LNCAP (cell line): ENCODE measurements at regions not wholly inside any gene's neighbourhood (a gene's known extent, or its start where the extent isn't known, plus 50 kb on each side); places are given as distances from the start of the nearest gene placed in this dataset.

Experiments used
- CTCF ChIP-seq: fragments of 450-650 bp; IDR thresholded peaks from 2 replicates; pipeline ENCODE4 v1.5.1; 2017; ENCODE audit warnings: mild to moderate bottlenecking

DNA sequence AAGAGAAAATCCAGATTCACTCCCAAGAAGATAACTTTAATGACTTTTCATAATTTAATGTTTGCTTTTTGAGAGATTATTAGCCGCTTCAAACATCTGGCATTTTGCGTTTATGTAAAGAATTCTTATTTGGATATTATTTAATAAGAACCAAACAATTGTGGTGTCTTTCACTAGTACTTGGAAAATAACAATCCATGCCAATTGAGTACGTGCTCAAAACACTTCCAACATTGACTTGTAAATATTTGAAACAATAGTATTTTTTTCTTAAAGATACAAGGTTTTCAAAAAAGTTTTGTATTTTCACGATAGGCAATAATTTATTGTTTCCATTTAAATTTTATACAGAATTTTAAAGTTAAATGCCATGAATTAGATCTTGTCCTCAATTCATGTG is 498.7 kb downstream of the AMY1C start:
- no peak for TF ChIP-seq CTCF

- no peak for TF ChIP-seq CTCF
These were observed 509.8 kb downstream of the AMY1C start for GRCh38 chr1:104259481-104259880.

DNA sequence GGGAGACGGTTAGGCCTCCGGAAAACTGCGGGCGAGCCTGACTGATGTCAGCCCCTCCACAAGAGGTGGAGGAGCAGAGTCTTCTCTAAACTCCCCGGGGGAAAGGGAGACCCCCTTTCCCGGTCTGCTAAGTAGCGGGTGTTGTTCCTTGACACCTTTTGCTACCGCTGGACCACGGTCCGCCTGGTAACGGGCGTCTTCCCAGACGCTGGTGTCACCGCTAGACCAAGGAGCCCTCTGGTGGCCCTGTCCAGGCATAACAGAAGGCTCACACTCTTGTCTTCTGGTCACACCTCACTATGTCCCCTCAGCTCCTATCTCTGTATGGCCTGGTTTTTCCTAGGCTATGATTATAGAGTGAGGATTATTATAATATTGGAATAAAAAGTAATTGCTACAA is 513.4 kb downstream of the AMY1C start:
- peak; percentile 22; the same call in 1 of the 2 replicates for TF ChIP-seq CTCF

GRCh38 chr1:104264521-104264920 is 514.8 kb downstream of the AMY1C start:
- no peak for TF ChIP-seq CTCF

- TF ChIP-seq CTCF: no peak
These were observed 515.5 kb downstream of the AMY1C start for GRCh38 chr1:104265163-104265562.

- TF ChIP-seq CTCF: no peak
These were observed 516.9 kb downstream of the AMY1C start for GRCh38 chr1:104266612-104267011.

- TF ChIP-seq CTCF: no peak
These were observed 541.5 kb downstream of the AMY1C start for GRCh38 chr1:104291156-104291555.

DNA sequence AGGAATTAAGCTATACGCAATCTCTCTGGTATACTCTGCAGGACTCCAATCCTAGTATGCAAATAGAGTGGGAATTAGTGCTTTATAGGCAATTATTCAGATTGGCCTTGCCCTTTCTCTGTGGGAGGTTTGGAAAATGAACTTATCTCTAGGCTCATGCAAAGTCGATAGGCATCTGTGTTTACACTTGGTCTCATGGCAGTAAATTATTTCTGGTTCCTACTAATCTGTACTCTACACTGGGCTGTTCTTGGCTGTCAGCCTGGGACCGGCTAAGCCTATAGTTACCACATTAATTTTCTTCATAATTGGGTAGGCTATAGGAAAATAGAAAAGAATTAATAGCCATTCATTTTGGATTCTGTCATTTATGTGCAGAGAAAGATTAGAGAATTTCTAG is 544.6 kb downstream of the AMY1C start:
- no peak for TF ChIP-seq CTCF
